HEK293T (cell line): ENCODE measurements at regions not wholly inside any gene's neighbourhood (a gene's known extent, or its start where the extent isn't known, plus 50 kb on each side); places are given as distances from the start of the nearest gene placed in this dataset.

ENCODE experiments used
- CTCF ChIA-PET: fragments of 350-600 bp; formaldehyde crosslinking; extraction: SDS; loops from one replicate; lab custom pipeline; 2021; ENCODE audit warnings: antibody characterized with exemption, inconsistent platforms; lab: Yijun Ruan, JAX
- POLR2A ChIA-PET: fragments of 350-600 bp; formaldehyde crosslinking; extraction: SDS; loops from one replicate; lab custom pipeline; 2020; ENCODE audit warnings: antibody characterized with exemption, inconsistent platforms; lab: Yijun Ruan, JAX
- DNase-seq: peaks from one replicate; pipeline ENCODE4 v3.0.0; 2012; ENCODE audit warnings: mixed read lengths; ENCODE audit errors: extremely low spot score
- ARNT ChIP-seq: fragments of 450-650 bp; IDR thresholded peaks from 2 replicates; pipeline ENCODE4 v1.6.1; 2017; ENCODE audit warnings: mild to moderate bottlenecking
- BHLHE40 ChIP-seq: fragments of 450-650 bp; IDR thresholded peaks from 2 replicates; pipeline ENCODE4 v1.6.1; 2016; ENCODE audit warnings: mild to moderate bottlenecking, moderate library complexity, borderline replicate concordance
- CTBP1 ChIP-seq: fragments of 450-650 bp; IDR thresholded peaks from 2 replicates; pipeline ENCODE4 v1.6.1; 2016; ENCODE audit warnings: borderline replicate concordance
- ELF4 ChIP-seq: fragments of 450-650 bp; IDR thresholded peaks from 2 replicates; pipeline ENCODE4 v1.6.1; 2017; ENCODE audit warnings: antibody characterized with exemption
- FOXA1 ChIP-seq: fragments of 450-650 bp; IDR thresholded peaks from 2 replicates; pipeline ENCODE4 v1.6.1; 2016; ENCODE audit warnings: mild to moderate bottlenecking
- FOXK2 ChIP-seq: fragments of 450-650 bp; IDR thresholded peaks from 2 replicates; pipeline ENCODE4 v1.6.1; 2016; ENCODE audit warnings: mild to moderate bottlenecking
- FOXM1 ChIP-seq: fragments of 450-650 bp; IDR thresholded peaks from 2 replicates; pipeline ENCODE4 v1.6.1; 2017; ENCODE audit warnings: mild to moderate bottlenecking, borderline replicate concordance
- HDGF ChIP-seq: fragments of 450-650 bp; IDR thresholded peaks from 2 replicates; pipeline ENCODE4 v1.6.1; 2017; ENCODE audit warnings: antibody characterized with exemption, borderline replicate concordance
- L3MBTL2 ChIP-seq: fragments of 450-650 bp; conservative IDR thresholded peaks from 2 replicates; pipeline ENCODE4 v1.6.1; 2016; ENCODE audit warnings: mild to moderate bottlenecking
- LEF1 ChIP-seq: fragments of 450-650 bp; IDR thresholded peaks from 2 replicates; pipeline ENCODE4 v1.6.1; 2017; ENCODE audit warnings: mild to moderate bottlenecking, borderline replicate concordance
- NFRKB ChIP-seq: fragments of 450-650 bp; IDR thresholded peaks from 2 replicates; pipeline ENCODE4 v1.6.1; 2016; ENCODE audit warnings: mild to moderate bottlenecking, moderate library complexity
- SP1 ChIP-seq: fragments of 450-650 bp; IDR thresholded peaks from 2 replicates; pipeline ENCODE4 v1.6.1; 2017
- SUZ12 ChIP-seq: fragments of 450-650 bp; IDR thresholded peaks from 2 replicates; pipeline ENCODE4 v1.6.1; 2016; ENCODE audit warnings: mild to moderate bottlenecking
- TARDBP ChIP-seq: fragments of 450-650 bp; IDR thresholded peaks from 2 replicates; pipeline ENCODE4 v1.6.1; 2016
- ZNF384 ChIP-seq: fragments of 450-650 bp; IDR thresholded peaks from 2 replicates; pipeline ENCODE4 v1.6.1; 2016
- TF ChIP-seq, protein P1 (sequence below): fragments of 450-650 bp; IDR thresholded peaks from 2 replicates; pipeline ENCODE4 v1.6.1; 2016

- ChIA-PET CTCF (no interaction called here), POLR2A (no interaction called here)
- no peak for DNase-seq
- TF ChIP-seq FOXM1 (no peak), ELF4 (no peak), ARNT (no peak), L3MBTL2 (no peak), ZNF384 (no peak), HDGF (no peak), BHLHE40 (no peak), NFRKB (no peak), LEF1 (no peak), CTBP1 (no peak), SP1 (no peak), TARDBP (no peak), FOXK2 (no peak), SUZ12 (no peak), FOXA1 (no peak)
- TF ChIP-seq, protein P1, sequence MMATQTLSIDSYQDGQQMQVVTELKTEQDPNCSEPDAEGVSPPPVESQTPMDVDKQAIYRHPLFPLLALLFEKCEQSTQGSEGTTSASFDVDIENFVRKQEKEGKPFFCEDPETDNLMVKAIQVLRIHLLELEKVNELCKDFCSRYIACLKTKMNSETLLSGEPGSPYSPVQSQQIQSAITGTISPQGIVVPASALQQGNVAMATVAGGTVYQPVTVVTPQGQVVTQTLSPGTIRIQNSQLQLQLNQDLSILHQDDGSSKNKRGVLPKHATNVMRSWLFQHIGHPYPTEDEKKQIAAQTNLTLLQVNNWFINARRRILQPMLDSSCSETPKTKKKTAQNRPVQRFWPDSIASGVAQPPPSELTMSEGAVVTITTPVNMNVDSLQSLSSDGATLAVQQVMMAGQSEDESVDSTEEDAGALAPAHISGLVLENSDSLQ = no peak
Measured at GRCh38 chr12:127742231-127742630, 524.7 kb upstream of the TMEM132C start.

DNA sequence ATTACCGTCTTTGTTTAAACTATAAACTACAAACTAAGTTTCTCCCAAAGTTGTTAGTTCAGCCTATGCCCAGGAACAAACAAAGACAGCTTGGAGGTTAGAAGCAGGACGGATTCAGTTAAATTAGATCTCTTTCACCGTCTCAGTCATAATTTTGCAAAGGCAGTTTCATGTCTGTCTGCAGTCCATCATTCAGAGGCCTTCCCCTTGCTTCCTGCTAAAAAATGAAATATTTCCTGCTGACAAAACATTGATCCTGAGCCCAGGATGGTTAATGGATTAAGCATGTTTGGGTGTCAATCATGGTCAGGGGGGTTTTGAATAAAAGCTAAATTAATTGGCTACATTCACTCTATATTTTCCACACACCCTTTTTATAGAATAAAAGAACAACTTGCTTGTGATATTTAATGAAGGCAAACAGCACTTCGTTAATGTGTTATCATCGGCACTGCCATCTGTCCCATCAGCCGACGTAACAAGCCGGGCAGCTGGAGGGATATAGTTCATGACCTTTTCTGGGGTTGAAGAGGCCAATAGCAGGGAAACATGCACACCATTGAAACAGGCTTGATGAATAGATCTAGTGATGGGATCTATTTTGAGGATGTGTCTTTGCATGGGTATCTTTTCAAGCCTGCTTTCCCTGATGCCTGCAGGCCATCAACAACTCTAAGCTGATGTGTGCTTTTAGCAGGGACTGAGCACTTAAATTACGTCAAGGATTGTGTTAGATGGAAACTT is 521.3 kb upstream of the TMEM132C start:
- DNase-seq = no peak
- POLR2A ChIA-PET = no interaction called here
- no peak for TF ChIP-seq HDGF
- TF ChIP-seq ZNF384 = no peak
- no peak for TF ChIP-seq ELF4
- TF ChIP-seq L3MBTL2 = no peak
- no peak for TF ChIP-seq SP1
- TF ChIP-seq ARNT = no peak
- no peak for TF ChIP-seq BHLHE40
- CTCF ChIA-PET = no interaction called here

- CTCF ChIA-PET = no interaction called here
- POLR2A ChIA-PET = no interaction called here
- no peak for DNase-seq
- no peak for TF ChIP-seq BHLHE40
- TF ChIP-seq CTBP1 = no peak
- no peak for TF ChIP-seq ARNT
- TF ChIP-seq L3MBTL2 = no peak
- TF ChIP-seq, protein P1 = no peak
- TF ChIP-seq LEF1 = no peak
- TF ChIP-seq HDGF = no peak
- TF ChIP-seq FOXA1 = no peak
- TF ChIP-seq ZNF384 = no peak
- TF ChIP-seq SUZ12 = no peak
- TF ChIP-seq SP1 = no peak
- no peak for TF ChIP-seq FOXK2
- no peak for TF ChIP-seq TARDBP
- TF ChIP-seq NFRKB = no peak
Measured at GRCh38 chr12:127749416-127749815, 517.6 kb upstream of the TMEM132C start.

- CTCF ChIA-PET = no interaction called here
- DNase-seq = no peak
- POLR2A ChIA-PET = no interaction called here
- TF ChIP-seq FOXA1 = no peak
- TF ChIP-seq LEF1 = no peak
- TF ChIP-seq NFRKB = no peak
- TF ChIP-seq ZNF384 = no peak
- TF ChIP-seq ELF4 = no peak
- TF ChIP-seq CTBP1 = no peak
- no peak for TF ChIP-seq L3MBTL2
- TF ChIP-seq, protein P1 = no peak
- no peak for TF ChIP-seq FOXK2
- TF ChIP-seq HDGF = no peak
- no peak for TF ChIP-seq SP1
- TF ChIP-seq ARNT = no peak
- TF ChIP-seq TARDBP = no peak
- no peak for TF ChIP-seq SUZ12
- no peak for TF ChIP-seq BHLHE40
- no peak for TF ChIP-seq FOXM1
Measured at GRCh38 chr12:127750076-127750840, 516.7 kb upstream of the TMEM132C start.

DNA sequence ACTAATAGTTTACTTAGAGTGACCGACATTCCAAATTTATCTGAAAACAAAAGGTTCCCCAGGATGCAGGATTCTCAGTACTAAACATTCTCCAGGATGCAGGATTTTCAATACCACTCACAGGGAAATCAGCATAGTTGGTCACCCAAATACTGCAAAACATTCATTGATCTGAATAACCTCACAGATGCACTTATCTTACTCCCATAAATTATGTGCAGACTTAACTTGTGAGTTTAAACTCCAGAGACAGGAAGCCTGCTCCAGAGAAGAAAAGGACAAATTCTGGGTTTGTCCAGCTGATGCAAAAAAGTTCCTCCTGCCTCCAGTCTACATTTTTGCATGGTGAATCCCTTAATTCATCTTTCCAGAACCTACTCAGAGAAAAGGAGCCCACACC is 514.2 kb upstream of the TMEM132C start:
- ChIA-PET POLR2A (no interaction called here), CTCF (no interaction called here)
- no peak for TF ChIP-seq BHLHE40
- TF ChIP-seq ELF4 = no peak
- no peak for TF ChIP-seq SP1
- TF ChIP-seq, protein P1 = no peak
- no peak for TF ChIP-seq TARDBP
- no peak for TF ChIP-seq LEF1
- no peak for TF ChIP-seq L3MBTL2
- DNase-seq = no peak
